OCI-LY7 (cell line): ENCODE measurements at regions not wholly inside any gene's neighbourhood (a gene's known extent, or its start where the extent isn't known, plus 50 kb on each side); places are given as distances from the start of the nearest gene placed in this dataset.

Experiments
- BruUV-seq: library from RNA; stranded (reverse); fragments of 400-500 nt; replicated peaks from 2 replicates; lab custom pipeline; 2021; lab: Mats Ljungman, UMichigan
- CTCF ChIA-PET: fragments of 300-600 bp; sonication (Branson Sonifier 250); formaldehyde crosslinking; loops from one replicate; lab custom pipeline; 2022; ENCODE audit warnings: antibody characterized with exemption; ENCODE audit not compliant: unreplicated experiment; lab: Charles Lee
- POLR2A ChIA-PET: fragments of 300-600 bp; sonication (Branson Sonifier 250); formaldehyde crosslinking; loops from one replicate; lab custom pipeline; 2022; ENCODE audit warnings: antibody characterized with exemption; lab: Charles Lee
- DNase-seq: peaks from one replicate; pipeline ENCODE4 v3.0.0-alpha.2; 2015; ENCODE audit warnings: low spot score
- H2AFZ ChIP-seq: fragments of 200-600 bp; sonication (generic), shearing (Covaris generic); 2 replicates; pipeline ENCODE4 v1.6.1; 2014; ENCODE audit warnings: mild to moderate bottlenecking, antibody characterized with exemption, low read length, moderate library complexity
- H3K27ac ChIP-seq: fragments of 200-600 bp; sonication (generic); 2 replicates; pipeline ENCODE4 v1.5.1; 2014; ENCODE audit warnings: mixed run types, low read depth, mild to moderate bottlenecking, moderate library complexity, low read length, inconsistent platforms; ENCODE audit not compliant: poor library complexity, severe bottlenecking
- H3K36me3 ChIP-seq: fragments of 200-600 bp; sonication (generic); 2 replicates; pipeline ENCODE4 v1.6.1; 2014; ENCODE audit warnings: mild to moderate bottlenecking, antibody characterized with exemption, low read length, moderate library complexity, mixed read lengths; ENCODE audit not compliant: insufficient read depth
- H3K4me1 ChIP-seq: fragments of 200-600 bp; sonication (generic); 2 replicates; pipeline ENCODE4 v1.5.1; 2014; ENCODE audit warnings: mild to moderate bottlenecking, low read length; ENCODE audit not compliant: insufficient read depth, poor library complexity, severe bottlenecking
- H3K4me2 ChIP-seq: fragments of 200-600 bp; sonication (generic); 2 replicates; pipeline ENCODE4 v1.6.1; 2014; ENCODE audit warnings: mild to moderate bottlenecking, low read length
- H3K4me3 ChIP-seq: fragments of 200-600 bp; sonication (generic); 2 replicates; pipeline ENCODE4 v1.5.1; 2014; ENCODE audit warnings: mild to moderate bottlenecking, low read depth, low read length; ENCODE audit not compliant: poor library complexity, severe bottlenecking
- H3K79me2 ChIP-seq: fragments of 200-600 bp; sonication (generic); 2 replicates; pipeline ENCODE4 v1.6.1; 2016; ENCODE audit warnings: low read depth, mild to moderate bottlenecking, low read length, moderate library complexity, mixed read lengths; ENCODE audit not compliant: insufficient read depth
- H3K9me2 ChIP-seq: fragments of 200-600 bp; sonication (generic); 2 replicates; pipeline ENCODE4 v1.6.1; 2016; ENCODE audit warnings: mild to moderate bottlenecking, low read length, mixed read lengths; ENCODE audit not compliant: insufficient read depth
- H3K9me3 ChIP-seq: fragments of 200-600 bp; sonication (generic); 2 replicates; pipeline ENCODE4 v1.6.1; 2014; ENCODE audit warnings: mild to moderate bottlenecking, mixed run types, low read length, mixed read lengths
- H4K20me1 ChIP-seq: fragments of 200-600 bp; sonication (generic); 2 replicates; pipeline ENCODE4 v1.6.1; 2014; ENCODE audit warnings: mild to moderate bottlenecking, antibody characterized with exemption, low read length, moderate library complexity, mixed read lengths; ENCODE audit not compliant: insufficient read depth
- EZH2phosphoT487 ChIP-seq: fragments of 200-600 bp; sonication (generic); IDR thresholded peaks from 2 replicates; pipeline ENCODE4 v1.6.1; 2018; ENCODE audit warnings: low read depth, borderline replicate concordance, mild to moderate bottlenecking, mixed run types, antibody characterized with exemption, low read length, moderate library complexity, mixed read lengths
- intact Hi-C: fragments of 100-400 bp; cut with micrococcal nuclease; formaldehyde crosslinking; loops from one replicate; pipeline ENCODE4 v1.10.0; 2022; ENCODE audit not compliant: unreplicated experiment
- TF ChIP-seq, protein P1 (sequence below): fragments of 200-600 bp; sonication (generic); conservative IDR thresholded peaks from 2 replicates; pipeline ENCODE4 v1.5.1; 2014; ENCODE audit warnings: mild to moderate bottlenecking, antibody characterized with exemption, low read length, moderate library complexity, mixed read lengths

DNA sequence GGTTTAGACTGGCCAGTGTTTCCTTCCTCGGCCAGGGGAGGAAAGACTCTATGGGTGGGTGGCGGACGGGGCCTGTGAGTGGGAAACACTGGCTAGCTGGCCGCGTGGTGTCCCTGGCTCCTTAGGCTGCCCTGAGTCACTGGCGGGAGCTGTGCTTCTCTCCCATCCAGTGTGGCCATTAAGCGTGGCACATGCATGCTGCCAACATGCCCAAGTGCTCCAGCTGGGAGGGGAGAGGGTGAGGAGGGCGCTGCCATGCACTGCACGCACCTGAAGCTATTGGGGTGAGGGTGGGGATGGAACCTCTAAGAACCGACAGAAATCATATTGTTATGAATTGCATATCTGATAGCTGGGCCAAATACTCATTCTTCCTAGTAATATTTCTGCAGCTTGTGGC lies 270.8 kb downstream of the CALCRL start:
- CTCF ChIA-PET, result no interaction called here
- H3K9me2 ChIP-seq, result no peaks in the 10 kb centered on the region
- no TSS peak for BruUV-seq

DNA sequence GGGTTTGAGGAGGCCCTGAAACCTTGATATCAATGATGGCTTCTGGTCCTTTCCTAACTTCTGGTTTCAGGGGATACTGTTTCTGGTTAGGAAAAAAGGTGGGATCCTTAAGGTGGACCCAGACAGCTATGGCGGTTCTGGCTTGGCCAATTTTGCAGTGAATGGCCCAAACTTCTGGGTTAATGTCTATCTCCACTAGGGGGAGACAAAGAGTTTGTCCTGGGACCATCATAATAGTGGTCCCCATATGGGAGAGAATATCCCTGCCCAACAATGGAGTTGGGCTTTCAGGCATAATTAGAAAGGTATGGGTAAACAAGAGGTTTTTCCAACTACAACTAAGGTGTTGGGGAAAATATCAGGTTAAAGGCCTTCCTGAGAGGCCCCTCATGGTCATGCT lies 273.5 kb downstream of the CALCRL start:
- H3K9me3 ChIP-seq, result no peaks in the 10 kb centered on the region
- H3K27ac ChIP-seq, result no peak overlapping the region
- H2AFZ ChIP-seq, result no peak overlapping the region
- no peaks in the 10 kb centered on the region for H4K20me1 ChIP-seq
- no peaks in the 10 kb centered on the region for H3K36me3 ChIP-seq
- H3K4me1 ChIP-seq, result no peaks in the 10 kb centered on the region
- CTCF ChIA-PET, result no interaction called here
- H3K79me2 ChIP-seq, result no peaks in the 10 kb centered on the region
- H3K9me2 ChIP-seq, result no peaks in the 10 kb centered on the region
- no peak overlapping the region for H3K4me2 ChIP-seq
- POLR2A ChIA-PET, result no interaction called here
- TF ChIP-seq, protein P1, sequence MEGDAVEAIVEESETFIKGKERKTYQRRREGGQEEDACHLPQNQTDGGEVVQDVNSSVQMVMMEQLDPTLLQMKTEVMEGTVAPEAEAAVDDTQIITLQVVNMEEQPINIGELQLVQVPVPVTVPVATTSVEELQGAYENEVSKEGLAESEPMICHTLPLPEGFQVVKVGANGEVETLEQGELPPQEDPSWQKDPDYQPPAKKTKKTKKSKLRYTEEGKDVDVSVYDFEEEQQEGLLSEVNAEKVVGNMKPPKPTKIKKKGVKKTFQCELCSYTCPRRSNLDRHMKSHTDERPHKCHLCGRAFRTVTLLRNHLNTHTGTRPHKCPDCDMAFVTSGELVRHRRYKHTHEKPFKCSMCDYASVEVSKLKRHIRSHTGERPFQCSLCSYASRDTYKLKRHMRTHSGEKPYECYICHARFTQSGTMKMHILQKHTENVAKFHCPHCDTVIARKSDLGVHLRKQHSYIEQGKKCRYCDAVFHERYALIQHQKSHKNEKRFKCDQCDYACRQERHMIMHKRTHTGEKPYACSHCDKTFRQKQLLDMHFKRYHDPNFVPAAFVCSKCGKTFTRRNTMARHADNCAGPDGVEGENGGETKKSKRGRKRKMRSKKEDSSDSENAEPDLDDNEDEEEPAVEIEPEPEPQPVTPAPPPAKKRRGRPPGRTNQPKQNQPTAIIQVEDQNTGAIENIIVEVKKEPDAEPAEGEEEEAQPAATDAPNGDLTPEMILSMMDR, result peak; percentile 80
- TF ChIP-seq EZH2phosphoT487, result no peak
- no TSS peak for BruUV-seq
- H3K4me3 ChIP-seq, result no peak overlapping the region
- intact Hi-C loops, result no loop called here
- peak; percentile 32 for DNase-seq

More for the DNA sequence above, 270.8 kb downstream of the CALCRL start:
- Histone ChIP-seq H4K20me1 (no peaks in the 10 kb centered on the region), H3K4me3 (no peak overlapping the region), H3K4me1 (no peaks in the 10 kb centered on the region), H3K9me3 (no peaks in the 10 kb centered on the region), H3K36me3 (no peaks in the 10 kb centered on the region), H2AFZ (no peak overlapping the region), H3K27ac (no peak overlapping the region), H3K79me2 (no peaks in the 10 kb centered on the region), H3K4me2 (no peak overlapping the region)
- POLR2A ChIA-PET, result no interaction called here
- TF ChIP-seq, protein P1, result no peak
- TF ChIP-seq EZH2phosphoT487, result no peak
- intact Hi-C loops, result no loop called here
- DNase-seq, result no peak

DNA sequence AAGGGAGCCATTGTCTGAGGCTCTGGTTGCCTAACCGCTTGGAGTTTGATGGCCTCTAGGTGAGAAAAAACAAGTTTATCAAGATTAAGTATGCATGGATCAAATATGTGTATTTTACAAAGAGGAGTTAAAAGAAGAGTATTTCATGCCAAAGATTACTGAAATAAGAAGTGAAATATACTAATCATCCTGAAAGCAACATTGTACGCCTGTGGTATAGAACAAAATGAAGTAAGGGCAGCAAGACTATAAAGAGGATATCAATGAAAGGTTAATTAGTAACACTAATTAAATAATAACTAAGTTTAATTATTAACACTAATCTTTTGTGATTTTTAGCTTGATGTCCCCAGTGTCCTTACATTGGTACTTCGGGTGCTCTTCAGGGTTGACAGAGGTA lies 276.7 kb downstream of the CALCRL start:
- intact Hi-C loops, result no loop called here
- CTCF ChIA-PET, result no interaction called here
- Histone ChIP-seq H3K4me3 (no peak overlapping the region), H2AFZ (no peak overlapping the region), H3K9me3 (no peaks in the 10 kb centered on the region), H4K20me1 (no peaks in the 10 kb centered on the region), H3K4me2 (no peak overlapping the region), H3K27ac (no peak overlapping the region), H3K79me2 (no peaks in the 10 kb centered on the region), H3K36me3 (no peaks in the 10 kb centered on the region), H3K4me1 (no peaks in the 10 kb centered on the region), H3K9me2 (no peaks in the 10 kb centered on the region)
- DNase-seq, result no peak
- no TSS peak for BruUV-seq
- no peak for TF ChIP-seq EZH2phosphoT487
- TF ChIP-seq, protein P1, result no peak
- POLR2A ChIA-PET, result no interaction called here
